ENCODE measurements at regions not wholly inside any gene's neighbourhood (a gene's known extent, or its start where the extent isn't known, plus 50 kb on each side); places are given as distances from the start of the nearest gene placed in this dataset.

DNA sequence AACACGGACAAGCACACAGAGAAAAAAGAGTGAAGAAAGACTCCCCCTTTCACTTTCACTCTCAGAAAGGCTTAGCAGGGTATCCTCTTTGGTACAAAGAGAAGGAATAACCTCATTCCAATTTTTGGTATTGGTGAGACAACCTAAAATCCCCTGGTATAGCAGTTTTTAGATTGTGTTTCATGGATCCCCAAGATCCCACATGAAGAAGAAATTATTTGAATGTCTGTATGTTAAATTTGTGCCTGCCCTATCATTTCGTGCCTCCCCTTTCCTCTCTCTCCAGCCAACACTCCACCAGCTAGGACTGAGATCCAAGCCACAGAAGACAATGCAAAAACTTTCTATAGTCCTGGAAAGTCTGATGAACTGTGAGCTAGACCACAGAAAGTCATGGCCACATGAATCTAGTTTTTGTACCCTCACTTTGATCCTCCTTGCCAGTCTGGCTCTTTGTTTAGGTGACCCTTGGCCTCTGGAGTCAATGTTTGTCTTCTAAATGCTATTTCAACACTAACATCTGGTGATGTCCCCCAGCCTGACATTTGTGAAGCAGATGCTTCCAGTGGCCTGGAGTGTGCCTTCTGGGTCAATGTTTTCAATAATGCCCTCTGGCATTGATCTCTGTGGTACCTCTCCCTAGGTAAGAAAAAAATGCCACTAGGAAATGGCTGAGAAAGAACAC, 181.9 kb upstream of the BMP4 start:
- TF ChIP-seq, protein P1, sequence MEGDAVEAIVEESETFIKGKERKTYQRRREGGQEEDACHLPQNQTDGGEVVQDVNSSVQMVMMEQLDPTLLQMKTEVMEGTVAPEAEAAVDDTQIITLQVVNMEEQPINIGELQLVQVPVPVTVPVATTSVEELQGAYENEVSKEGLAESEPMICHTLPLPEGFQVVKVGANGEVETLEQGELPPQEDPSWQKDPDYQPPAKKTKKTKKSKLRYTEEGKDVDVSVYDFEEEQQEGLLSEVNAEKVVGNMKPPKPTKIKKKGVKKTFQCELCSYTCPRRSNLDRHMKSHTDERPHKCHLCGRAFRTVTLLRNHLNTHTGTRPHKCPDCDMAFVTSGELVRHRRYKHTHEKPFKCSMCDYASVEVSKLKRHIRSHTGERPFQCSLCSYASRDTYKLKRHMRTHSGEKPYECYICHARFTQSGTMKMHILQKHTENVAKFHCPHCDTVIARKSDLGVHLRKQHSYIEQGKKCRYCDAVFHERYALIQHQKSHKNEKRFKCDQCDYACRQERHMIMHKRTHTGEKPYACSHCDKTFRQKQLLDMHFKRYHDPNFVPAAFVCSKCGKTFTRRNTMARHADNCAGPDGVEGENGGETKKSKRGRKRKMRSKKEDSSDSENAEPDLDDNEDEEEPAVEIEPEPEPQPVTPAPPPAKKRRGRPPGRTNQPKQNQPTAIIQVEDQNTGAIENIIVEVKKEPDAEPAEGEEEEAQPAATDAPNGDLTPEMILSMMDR (IDR thresholded peaks at IDR 0.05), result no peak
- TF ChIP-seq POLR2A (IDR thresholded peaks at IDR 0.05), result no peak
- TF ChIP-seq POLR2AphosphoS5 (IDR thresholded peaks at IDR 0.05), result no peak
- no peak for DNase-seq (ENCODE audit: low spot score in 2 of 2)
- intact Hi-C loops (cut with DNase I; ENCODE audit: low total_unique reads), result no loop called here
- Histone ChIP-seq H3K9me3 (no peaks in the 10 kb centered on the region), H3K4me1 (no peaks in the 10 kb centered on the region), H3K4me3 (no peak overlapping the region), H3K27ac (no peak overlapping the region), H3K27me3 (no peaks in the 10 kb centered on the region), H3K36me3 (no peaks in the 10 kb centered on the region)

DNA sequence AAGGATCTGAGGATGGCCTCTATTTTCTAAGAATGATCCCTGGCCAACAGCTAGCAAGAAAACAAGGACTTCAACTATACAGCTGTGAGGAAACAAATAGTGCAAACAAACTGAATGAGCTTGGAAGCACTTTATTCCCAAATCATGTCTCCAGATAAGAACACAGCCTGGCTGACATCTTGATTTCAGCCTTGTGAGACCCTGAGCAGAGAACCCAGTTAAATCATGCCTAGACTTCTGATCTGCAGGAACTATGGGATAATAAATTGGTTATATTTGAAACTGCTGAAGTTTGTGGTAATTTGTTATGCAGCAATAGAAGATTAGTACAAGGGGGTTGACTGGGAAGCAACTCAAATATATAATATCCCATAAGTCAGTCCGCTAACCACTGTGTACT, 183.9 kb upstream of the BMP4 start:
- Histone ChIP-seq H3K4me1 (no peaks in the 10 kb centered on the region), H3K27ac (no peak overlapping the region), H3K4me3 (no peak overlapping the region), H3K36me3 (no peaks in the 10 kb centered on the region), H3K27me3 (no peaks in the 10 kb centered on the region), H3K9me3 (no peaks in the 10 kb centered on the region)
- intact Hi-C loops (cut with DNase I; ENCODE audit: low total_unique reads), result no loop called here
- DNase-seq (ENCODE audit: low spot score in 2 of 2), result no peak
- TF ChIP-seq, protein P1 (IDR thresholded peaks at IDR 0.05), result no peak
- TF ChIP-seq POLR2AphosphoS5 (IDR thresholded peaks at IDR 0.05) (no peak), POLR2A (IDR thresholded peaks at IDR 0.05) (no peak)

DNA sequence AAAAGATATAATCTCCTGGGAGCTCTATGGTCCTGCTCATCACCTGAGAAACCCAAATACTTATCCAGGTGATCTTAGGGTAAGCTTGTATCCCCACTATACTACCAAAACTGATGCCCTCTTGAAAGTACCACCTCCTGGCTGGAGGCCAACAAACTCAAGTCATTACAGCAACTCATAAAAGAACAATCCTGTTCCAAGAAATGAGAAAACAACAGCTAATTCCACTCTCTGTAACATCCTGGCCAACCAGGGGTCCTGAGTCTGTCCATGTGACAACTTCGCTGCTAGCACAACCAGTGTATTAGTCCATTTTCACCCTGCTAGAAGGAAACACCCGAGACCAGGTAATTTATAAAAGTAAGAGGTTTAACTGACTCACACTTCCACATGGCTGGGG, 190.0 kb upstream of the BMP4 start:
- no peak for TF ChIP-seq POLR2A (IDR thresholded peaks at IDR 0.05)
- TF ChIP-seq, protein P1 (IDR thresholded peaks at IDR 0.05), result no peak
- TF ChIP-seq POLR2AphosphoS5 (IDR thresholded peaks at IDR 0.05), result no peak
- H3K36me3 ChIP-seq, result no peaks in the 10 kb centered on the region
- H3K27me3 ChIP-seq, result no peaks in the 10 kb centered on the region
- intact Hi-C loops (cut with DNase I; ENCODE audit: low total_unique reads), result no loop called here
- no peaks in the 10 kb centered on the region for H3K4me1 ChIP-seq
- no peak for DNase-seq (ENCODE audit: low spot score in 2 of 2)
- no peak overlapping the region for H3K27ac ChIP-seq
- no peak overlapping the region for H3K4me3 ChIP-seq
- peaks cover 3 to 10% of the 10 kb centered on the region in 2 donors for H3K9me3 ChIP-seq

DNA sequence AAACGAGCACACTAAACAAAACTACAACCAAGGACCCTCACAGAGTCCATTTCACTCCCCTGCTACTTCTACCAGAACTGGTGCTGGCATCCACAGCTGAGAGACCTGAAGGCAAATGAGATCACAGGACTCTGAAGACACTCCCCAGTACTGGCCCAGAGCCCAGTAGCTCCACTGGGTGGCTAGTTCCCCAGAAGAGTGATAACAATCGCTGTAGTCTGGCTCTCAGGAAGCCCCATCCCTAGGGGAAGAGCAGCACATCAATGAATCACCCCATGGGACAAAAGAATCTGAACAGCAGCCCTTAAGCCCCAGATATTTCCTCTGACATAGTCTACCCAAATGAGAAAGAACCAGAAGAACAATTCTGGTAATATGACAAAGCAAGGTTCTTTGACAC, 190.7 kb upstream of the BMP4 start:
- Histone ChIP-seq H3K4me3 (no peak overlapping the region), H3K36me3 (no peaks in the 10 kb centered on the region), H3K27ac (no peak overlapping the region), H3K27me3 (no peaks in the 10 kb centered on the region), H3K4me1 (no peaks in the 10 kb centered on the region), H3K9me3 (peaks cover 3 to 10% of the 10 kb centered on the region in 2 donors)
- TF ChIP-seq POLR2A (IDR thresholded peaks at IDR 0.05), result no peak
- no peak for TF ChIP-seq POLR2AphosphoS5 (IDR thresholded peaks at IDR 0.05)
- TF ChIP-seq, protein P1 (IDR thresholded peaks at IDR 0.05), result no peak
- intact Hi-C loops (cut with DNase I; ENCODE audit: low total_unique reads), result no loop called here
- no peak for DNase-seq (ENCODE audit: low spot score in 2 of 2)

DNA sequence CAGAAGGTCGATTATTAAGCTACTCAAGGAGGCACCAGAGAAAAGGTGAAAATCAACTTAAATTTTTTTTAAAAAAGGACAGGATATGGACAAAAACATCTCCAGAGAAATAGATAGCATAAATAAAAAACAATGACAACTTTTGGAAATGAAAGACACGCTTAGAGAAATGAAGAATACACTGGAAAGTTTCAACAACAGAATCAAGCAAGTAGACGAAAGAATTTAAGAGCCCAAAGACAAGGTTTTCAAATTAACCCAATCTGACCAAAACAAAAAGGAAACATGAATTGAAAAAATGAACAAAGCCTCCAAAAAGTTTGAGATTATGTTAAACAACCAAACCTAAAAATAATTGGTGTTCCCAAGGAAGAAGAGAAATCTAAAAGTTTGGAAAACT, 191.1 kb upstream of the BMP4 start:
- Histone ChIP-seq H3K27me3 (no peaks in the 10 kb centered on the region), H3K4me1 (no peaks in the 10 kb centered on the region), H3K9me3 (peaks cover 3 to 10% of the 10 kb centered on the region in 2 donors), H3K27ac (no peak overlapping the region), H3K36me3 (no peaks in the 10 kb centered on the region), H3K4me3 (no peak overlapping the region)
- TF ChIP-seq, protein P1 (IDR thresholded peaks at IDR 0.05), result no peak
- TF ChIP-seq POLR2AphosphoS5 (IDR thresholded peaks at IDR 0.05), result no peak
- no peak for TF ChIP-seq POLR2A (IDR thresholded peaks at IDR 0.05)
- no peak for DNase-seq (ENCODE audit: low spot score in 2 of 2)
- intact Hi-C loops (cut with DNase I; ENCODE audit: low total_unique reads), result no loop called here
